HG03066 (cell line): ENCODE measurements at regions not wholly inside any gene's neighbourhood (a gene's known extent, or its start where the extent isn't known, plus 50 kb on each side); places are given as distances from the start of the nearest gene placed in this dataset.

Source experiments
- ATAC-seq: cut with Tn5 transposase; IDR thresholded peaks from one replicate; pipeline ENCODE4 v1.9.1; 2021; ENCODE audit warnings: low read depth; ENCODE audit not compliant: unreplicated experiment

GRCh38 chr5:67502951-67503350 lies 306.4 kb upstream of the CD180 start:
- no peak for ATAC-seq

GRCh38 chr5:67496051-67496450 lies 299.5 kb upstream of the CD180 start:
- no peak for ATAC-seq

GRCh38 chr5:67495072-67495471 lies 298.5 kb upstream of the CD180 start:
- no peak for ATAC-seq

GRCh38 chr5:67494186-67494855 lies 297.7 kb upstream of the CD180 start:
- ATAC-seq, result no peak

GRCh38 chr5:67493676-67494075 lies 297.1 kb upstream of the CD180 start:
- no peak for ATAC-seq

GRCh38 chr5:67490543-67491321 lies 294.1 kb upstream of the CD180 start:
- ATAC-seq, result no peak

- ATAC-seq, result no peak
These were observed 292.3 kb upstream of the CD180 start for GRCh38 chr5:67488885-67489284.

- ATAC-seq, result no peak
These were observed 291.3 kb upstream of the CD180 start for GRCh38 chr5:67487862-67488261.

GRCh38 chr5:67483453-67484030 lies 286.9 kb upstream of the CD180 start:
- ATAC-seq, result no peak

GRCh38 chr5:67481362-67481761 lies 284.8 kb upstream of the CD180 start:
- ATAC-seq, result no peak

GRCh38 chr5:67478337-67478736 lies 281.7 kb upstream of the CD180 start:
- no peak for ATAC-seq

GRCh38 chr5:67476995-67477394 lies 280.4 kb upstream of the CD180 start:
- ATAC-seq, result no peak

- no peak for ATAC-seq
These were observed 279.9 kb upstream of the CD180 start for GRCh38 chr5:67476531-67476930.

- no peak for ATAC-seq
These were observed 278.9 kb upstream of the CD180 start for GRCh38 chr5:67475489-67475888.

- ATAC-seq, result no peak
These were observed 278.1 kb upstream of the CD180 start for GRCh38 chr5:67474597-67475238.

GRCh38 chr5:67467110-67467509 lies 270.5 kb upstream of the CD180 start:
- no peak for ATAC-seq

GRCh38 chr5:67465537-67466207 lies 269.1 kb upstream of the CD180 start:
- no peak for ATAC-seq

GRCh38 chr5:67462147-67462546 lies 265.5 kb upstream of the CD180 start:
- no peak for ATAC-seq

GRCh38 chr5:67459253-67459652 lies 262.7 kb upstream of the CD180 start:
- no peak for ATAC-seq

- ATAC-seq, result no peak
These were observed 259.4 kb upstream of the CD180 start for GRCh38 chr5:67455970-67456369.
